Natural killer cell treated with Interleukin-12 subunit alpha and Interleukin-12 subunit beta and Interleukin-15 and Interleukin-18, amount 100 ng/mL, for 72 hours (primary cell): ENCODE measurements at regions not wholly inside any gene's neighbourhood (a gene's known extent, or its start where the extent isn't known, plus 50 kb on each side); places are given as distances from the start of the nearest gene placed in this dataset.
A peak's percentile ranks its signal among the peaks of the same experiment; 100 is the strongest.

Source experiments
- ATAC-seq, 2 donors: fragments of 150-1000 bp; cut with Tn5 transposase in 1 of 2; sonication (Bioruptor Pico), chemical (Tn5 transposase) in 1 of 2; 2 replicates each; pipeline ENCODE4 v1.10.0; 2021
- DNase-seq: peaks from one replicate; pipeline ENCODE4 v3.0.0; 2022; ENCODE audit warnings: low spot score
- H3K27ac Mint-ChIP-seq, 2 donors: 1 replicate in 1 of 2; 2 replicates in 1 of 2; pipeline ENCODE4 v1.8.0; 2022; ENCODE audit warnings: mixed read lengths in 2 of 2, mild to moderate bottlenecking in 1 of 2, moderate library complexity in 1 of 2
- H3K27me3 Mint-ChIP-seq, 2 donors: 1 replicate in 1 of 2; 2 replicates in 1 of 2; pipeline ENCODE4 v1.8.0; 2022; ENCODE audit warnings: mixed read lengths in 2 of 2
- H3K36me3 Mint-ChIP-seq: one replicate; pipeline ENCODE4 v1.8.0; 2022; ENCODE audit warnings: mixed read lengths
- H3K4me1 Mint-ChIP-seq, 2 donors: 1 replicate in 1 of 2; 2 replicates in 1 of 2; pipeline ENCODE4 v1.8.0; 2022; ENCODE audit warnings: low read depth in 2 of 2, mixed read lengths in 2 of 2, mild to moderate bottlenecking in 1 of 2
- H3K4me3 Mint-ChIP-seq: one replicate; pipeline ENCODE4 v1.8.0; 2022; ENCODE audit warnings: mixed read lengths
- H3K9me3 Mint-ChIP-seq: 2 replicates; pipeline ENCODE4 v1.8.0; 2022; ENCODE audit warnings: mixed read lengths

GRCh38 chrX:39194673-39195072 lies 393.4 kb downstream of the MID1IP1 start:
- Mint-ChIP-seq H3K36me3 (no peaks in the 10 kb centered on the region), H3K4me3 (no peak overlapping the region), H3K27ac (no peak overlapping the region), H3K27me3 (peaks cover 11 to 27% of the 10 kb centered on the region in 2 donors), H3K4me1 (peaks cover 9 to 17% of the 10 kb centered on the region in 2 donors), H3K9me3 (no peaks in the 10 kb centered on the region)
- ATAC-seq (no peak), DNase-seq (no peak)

- H3K9me3 Mint-ChIP-seq = no peaks in the 10 kb centered on the region
- DNase-seq (no peak), ATAC-seq (no peak)
- no peaks in the 10 kb centered on the region for H3K36me3 Mint-ChIP-seq
- H3K27ac Mint-ChIP-seq = no peak overlapping the region
- H3K27me3 Mint-ChIP-seq = peaks cover 6 to 29% of the 10 kb centered on the region in 2 donors
- H3K4me3 Mint-ChIP-seq = no peak overlapping the region
- peaks cover 9 to 17% of the 10 kb centered on the region in 2 donors for H3K4me1 Mint-ChIP-seq
Measured at GRCh38 chrX:39195156-39195555, 393.9 kb downstream of the MID1IP1 start.

GRCh38 chrX:39196192-39197102 lies 395.2 kb downstream of the MID1IP1 start:
- ATAC-seq (peak; percentile 90 to 96), DNase-seq (no peak)
- peaks cover 0 to 28% of the 10 kb centered on the region in 2 donors for H3K27me3 Mint-ChIP-seq
- H3K4me3 Mint-ChIP-seq = peak overlapping the region; percentile 68
- H3K36me3 Mint-ChIP-seq = no peaks in the 10 kb centered on the region
- peaks cover 9 to 17% of the 10 kb centered on the region in 2 donors for H3K4me1 Mint-ChIP-seq
- H3K9me3 Mint-ChIP-seq = no peaks in the 10 kb centered on the region
- no peak overlapping the region for H3K27ac Mint-ChIP-seq

- Mint-ChIP-seq H3K4me1 (peaks cover 9 to 17% of the 10 kb centered on the region in 2 donors), H3K9me3 (no peaks in the 10 kb centered on the region), H3K27ac (no peak overlapping the region), H3K4me3 (no peak overlapping the region), H3K27me3 (peaks cover 0 to 26% of the 10 kb centered on the region in 2 donors), H3K36me3 (no peaks in the 10 kb centered on the region)
- ATAC-seq (no peak), DNase-seq (no peak)
Measured at GRCh38 chrX:39199429-39199828, 398.2 kb downstream of the MID1IP1 start.

GRCh38 chrX:39201305-39201990 lies 400.2 kb downstream of the MID1IP1 start:
- no peak for DNase-seq
- no peaks in the 10 kb centered on the region for H3K36me3 Mint-ChIP-seq
- ATAC-seq = peak in 1 of 2 donors; percentile 51
- H3K4me3 Mint-ChIP-seq = no peak overlapping the region
- H3K9me3 Mint-ChIP-seq = no peaks in the 10 kb centered on the region
- peaks cover 13 to 26% of the 10 kb centered on the region in 2 donors for H3K27me3 Mint-ChIP-seq
- H3K27ac Mint-ChIP-seq = no peak overlapping the region
- H3K4me1 Mint-ChIP-seq = peaks cover 8 to 10% of the 10 kb centered on the region in 2 donors

- H3K4me1 Mint-ChIP-seq = no peaks in the 10 kb centered on the region
- H3K4me3 Mint-ChIP-seq = no peak overlapping the region
- peaks cover 16 to 24% of the 10 kb centered on the region in 2 donors for H3K27me3 Mint-ChIP-seq
- ATAC-seq (no peak), DNase-seq (no peak)
- no peaks in the 10 kb centered on the region for H3K9me3 Mint-ChIP-seq
- H3K36me3 Mint-ChIP-seq = no peaks in the 10 kb centered on the region
- no peak overlapping the region for H3K27ac Mint-ChIP-seq
Measured at GRCh38 chrX:39202641-39203040, 401.4 kb downstream of the MID1IP1 start.

GRCh38 chrX:39203427-39203826 lies 402.2 kb downstream of the MID1IP1 start:
- no peak for DNase-seq
- no peak for ATAC-seq
- H3K4me1 Mint-ChIP-seq = no peaks in the 10 kb centered on the region
- H3K36me3 Mint-ChIP-seq = no peaks in the 10 kb centered on the region
- H3K4me3 Mint-ChIP-seq = no peak overlapping the region
- no peaks in the 10 kb centered on the region for H3K9me3 Mint-ChIP-seq
- H3K27me3 Mint-ChIP-seq = peaks cover 16 to 21% of the 10 kb centered on the region in 2 donors
- no peak overlapping the region for H3K27ac Mint-ChIP-seq

- H3K4me3 Mint-ChIP-seq = no peak overlapping the region
- H3K27ac Mint-ChIP-seq = no peak overlapping the region
- H3K9me3 Mint-ChIP-seq = no peaks in the 10 kb centered on the region
- H3K4me1 Mint-ChIP-seq = no peaks in the 10 kb centered on the region
- no peak for ATAC-seq
- no peaks in the 10 kb centered on the region for H3K36me3 Mint-ChIP-seq
- H3K27me3 Mint-ChIP-seq = peaks cover 16 to 21% of the 10 kb centered on the region in 2 donors
- DNase-seq = no peak
Measured at GRCh38 chrX:39204353-39204752, 403.1 kb downstream of the MID1IP1 start.

- no peak overlapping the region for H3K27ac Mint-ChIP-seq
- peaks cover 19 to 21% of the 10 kb centered on the region in 2 donors for H3K27me3 Mint-ChIP-seq
- H3K4me3 Mint-ChIP-seq = no peak overlapping the region
- DNase-seq = no peak
- no peaks in the 10 kb centered on the region for H3K9me3 Mint-ChIP-seq
- H3K36me3 Mint-ChIP-seq = no peaks in the 10 kb centered on the region
- H3K4me1 Mint-ChIP-seq = no peaks in the 10 kb centered on the region
- ATAC-seq = no peak
Measured at GRCh38 chrX:39204945-39205344, 403.7 kb downstream of the MID1IP1 start.

- Mint-ChIP-seq H3K27ac (no peak overlapping the region), H3K36me3 (no peaks in the 10 kb centered on the region)
Measured at GRCh38 chrX:39205467-39205866, 404.2 kb downstream of the MID1IP1 start.

GRCh38 chrX:39206399-39207145 lies 405.3 kb downstream of the MID1IP1 start:
- Mint-ChIP-seq H3K27ac (no peak overlapping the region), H3K4me1 (no peaks in the 10 kb centered on the region), H3K9me3 (no peaks in the 10 kb centered on the region), H3K36me3 (no peaks in the 10 kb centered on the region), H3K4me3 (no peak overlapping the region), H3K27me3 (peaks cover 21 to 24% of the 10 kb centered on the region in 2 donors)
- no peak for DNase-seq
- ATAC-seq = no peak

More at GRCh38 chrX:39205467-39205866, 404.2 kb downstream of the MID1IP1 start:
- Mint-ChIP-seq H3K4me1 (no peaks in the 10 kb centered on the region), H3K9me3 (no peaks in the 10 kb centered on the region), H3K27me3 (peaks cover 22 to 24% of the 10 kb centered on the region in 2 donors), H3K4me3 (no peak overlapping the region)
- DNase-seq (no peak), ATAC-seq (no peak)

- Mint-ChIP-seq H3K27me3 (peaks cover 17% of the 10 kb centered on the region in 2 donors), H3K4me3 (no peak overlapping the region), H3K9me3 (no peaks in the 10 kb centered on the region), H3K36me3 (no peaks in the 10 kb centered on the region), H3K4me1 (no peaks in the 10 kb centered on the region), H3K27ac (no peak overlapping the region)
- ATAC-seq = no peak
- DNase-seq = no peak
Measured at GRCh38 chrX:39211501-39211900, 410.2 kb downstream of the MID1IP1 start.

GRCh38 chrX:39212456-39212855 lies 411.2 kb downstream of the MID1IP1 start:
- Mint-ChIP-seq H3K9me3 (no peaks in the 10 kb centered on the region), H3K4me1 (no peaks in the 10 kb centered on the region), H3K4me3 (no peak overlapping the region), H3K27me3 (peaks cover 15 to 17% of the 10 kb centered on the region in 2 donors), H3K36me3 (no peaks in the 10 kb centered on the region), H3K27ac (no peak overlapping the region)
- ATAC-seq = no peak
- no peak for DNase-seq
